ENCODE measurements at regions not wholly inside any gene's neighbourhood (a gene's known extent, or its start where the extent isn't known, plus 50 kb on each side); places are given as distances from the start of the nearest gene placed in this dataset.
"Not testable (repeated sequence)": the region's sequence is repeated elsewhere in the genome, so short reads cannot be mapped to it uniquely, and the experiment has no call there.

- Histone ChIP-seq H3K27me3 (no peaks in the 10 kb centered on the region), H3K36me3 (no peaks in the 10 kb centered on the region), H3K4me1 (no peaks in the 10 kb centered on the region), H3K9me3 (no peaks in the 10 kb centered on the region), H3K4me3 (replicated peaks in 1 of 3) (no peak overlapping the region), H3K27ac (no peak overlapping the region)
- intact Hi-C loops (cut with DNase I): no loop called here
- WGBS, 2 donors: 80 to 84% methylated on average over 5 of the region's 5 CpGs
- DNase-seq: no peak
- TF ChIP-seq POLR2A (IDR thresholded peaks at IDR 0.05): no peak
- TF ChIP-seq CTCF (IDR thresholded peaks at IDR 0.05): no peak
Observed at GRCh38 chr6:56730663-56731529, 88.2 kb upstream of the DST start.

DNA sequence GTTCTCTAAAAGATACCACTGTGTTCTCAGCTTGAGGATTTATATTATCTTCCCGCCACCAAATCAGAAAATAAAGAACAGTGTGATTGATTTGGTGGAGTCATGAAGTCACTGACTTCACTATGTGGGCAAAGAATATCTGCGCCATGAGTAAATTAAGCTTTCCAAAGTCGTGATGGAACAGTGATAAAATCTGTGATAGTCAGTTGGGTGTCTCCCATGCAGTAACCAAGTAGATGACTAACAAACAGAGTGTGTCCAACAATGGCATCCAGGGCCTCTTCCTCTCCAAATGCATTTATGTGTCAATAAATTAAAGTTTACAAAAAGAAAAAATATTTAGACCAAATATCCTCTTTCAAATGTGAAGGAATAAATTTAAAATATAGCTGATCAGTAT, 87.0 kb upstream of the DST start:
- TF ChIP-seq POLR2A (IDR thresholded peaks at IDR 0.05): no peak
- TF ChIP-seq CTCF (IDR thresholded peaks at IDR 0.05): no peak
- H3K9me3 ChIP-seq: no peaks in the 10 kb centered on the region
- no peaks in the 10 kb centered on the region for H3K36me3 ChIP-seq
- no peak overlapping the region for H3K4me3 ChIP-seq (replicated peaks in 1 of 3)
- no peaks in the 10 kb centered on the region for H3K4me1 ChIP-seq
- intact Hi-C loops (cut with DNase I): no loop called here
- no peak for DNase-seq
- H3K27me3 ChIP-seq: no peaks in the 10 kb centered on the region
- 89 to 90% methylated on average over 3 of the region's 3 CpGs for WGBS, 2 donors
- H3K27ac ChIP-seq: no peak overlapping the region

DNA sequence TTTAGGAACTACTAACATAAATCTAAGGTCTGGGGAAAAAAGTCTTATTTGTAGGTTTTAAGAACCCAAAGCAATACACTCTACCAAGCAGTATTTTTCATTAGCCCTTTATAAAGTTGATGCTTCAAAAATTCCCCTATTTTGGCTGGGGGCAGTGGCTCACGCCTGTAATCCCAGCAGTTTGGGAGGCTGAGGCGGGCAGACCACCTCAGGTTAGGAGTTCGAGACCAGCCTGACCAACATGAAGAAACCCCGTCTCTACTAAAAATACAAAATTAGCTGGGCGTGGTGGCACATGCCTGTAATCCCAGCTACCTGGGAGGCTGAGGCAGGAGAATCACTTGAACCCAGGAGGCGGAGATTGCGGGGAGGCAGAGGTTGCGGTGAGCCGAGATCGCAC, 86.5 kb upstream of the DST start:
- intact Hi-C loops (cut with DNase I); H3K4me3 ChIP-seq (replicated peaks in 1 of 3); H3K9me3 ChIP-seq; H3K4me1 ChIP-seq; H3K27ac ChIP-seq; H3K36me3 ChIP-seq; H3K27me3 ChIP-seq; DNase-seq: not testable (repeated sequence)
- 98% methylated on average over 10 of the region's 10 CpGs for WGBS, 2 donors

DNA sequence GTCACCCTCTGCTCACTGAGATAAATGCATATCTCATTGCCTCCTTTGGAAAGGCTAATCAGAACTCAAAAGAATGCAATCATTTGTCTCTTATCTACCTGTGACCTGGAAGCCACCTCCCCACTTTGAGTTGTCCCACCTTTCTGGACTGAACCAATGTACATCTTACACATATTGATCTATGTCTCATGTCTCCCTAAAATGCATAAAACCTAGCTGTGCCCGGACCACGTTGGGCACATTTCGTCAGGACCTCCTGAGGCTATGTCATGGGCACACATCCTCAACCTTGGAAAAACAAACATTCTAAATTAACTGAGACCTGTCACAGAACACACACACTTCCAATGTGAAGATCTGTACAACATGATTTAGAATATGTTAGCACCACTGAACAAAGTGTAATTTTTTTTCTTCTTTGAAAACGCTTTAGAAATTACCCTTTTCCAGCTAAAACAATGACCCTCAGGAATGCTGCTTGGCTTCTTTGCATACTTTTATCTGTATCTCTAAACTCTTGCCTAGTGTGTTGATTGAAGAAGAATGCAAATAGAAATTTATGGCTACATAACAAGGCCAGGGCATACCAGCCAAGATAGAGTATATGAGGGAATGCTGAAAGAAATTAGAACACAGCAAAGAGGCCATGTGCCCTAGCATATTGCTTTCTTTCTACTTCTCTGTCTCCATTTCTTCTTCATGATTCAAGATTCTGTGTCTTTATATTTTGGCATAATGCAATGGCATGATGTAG, 84.6 kb upstream of the DST start:
- DNase-seq: no peak
- Histone ChIP-seq H3K36me3 (no peaks in the 10 kb centered on the region), H3K27me3 (no peaks in the 10 kb centered on the region), H3K4me1 (no peaks in the 10 kb centered on the region), H3K4me3 (replicated peaks in 1 of 3) (no peak overlapping the region), H3K9me3 (no peaks in the 10 kb centered on the region), H3K27ac (no peak overlapping the region)
- intact Hi-C loops (cut with DNase I): no loop called here
- 77 to 79% methylated on average over 4 of the region's 4 CpGs for WGBS, 2 donors
- no peak for TF ChIP-seq POLR2A (IDR thresholded peaks at IDR 0.05)
- TF ChIP-seq CTCF (IDR thresholded peaks at IDR 0.05): no peak

GRCh38 chr6:56725254-56725653, 82.6 kb upstream of the DST start:
- Histone ChIP-seq H3K36me3 (no peaks in the 10 kb centered on the region), H3K4me3 (replicated peaks in 1 of 3) (no peak overlapping the region), H3K4me1 (no peaks in the 10 kb centered on the region), H3K27ac (no peak overlapping the region), H3K9me3 (no peaks in the 10 kb centered on the region), H3K27me3 (no peaks in the 10 kb centered on the region)
- WGBS, 2 donors: 93 to 95% methylated on average over 2 of the region's 2 CpGs
- intact Hi-C loops (cut with DNase I): no loop called here
- no peak for DNase-seq
- no peak for TF ChIP-seq CTCF (IDR thresholded peaks at IDR 0.05)
- TF ChIP-seq POLR2A (IDR thresholded peaks at IDR 0.05): no peak

Data from thyroid gland (tissue), 4 donors.